ENCODE measurements at regions not wholly inside any gene's neighbourhood (a gene's known extent, or its start where the extent isn't known, plus 50 kb on each side); places are given as distances from the start of the nearest gene placed in this dataset.

GRCh38 chr2:201018636-201019035 lies 52.8 kb downstream of the HYCC2 start:
- no peak for TF ChIP-seq CTCF (IDR thresholded peaks at IDR 0.05)
- TF ChIP-seq POLR2A (IDR thresholded peaks at IDR 0.05) = no peak
